Peyer's patch (tissue), 4 donors: ENCODE measurements at regions not wholly inside any gene's neighbourhood (a gene's known extent, or its start where the extent isn't known, plus 50 kb on each side); places are given as distances from the start of the nearest gene placed in this dataset.

ENCODE experiments used
- DNase-seq, 3 donors: peaks; one replicate each; pipeline ENCODE4 v3.0.0-alpha.2; 2017 to 2019
- H3K27ac ChIP-seq, 4 donors: fragments of 200-600 bp; sonication (generic); one replicate each; pipeline ENCODE4 v1.5.1; 2016 to 2019
- H3K27me3 ChIP-seq, 2 donors: fragments of 200-600 bp; sonication (generic); one replicate each; pipeline ENCODE4 v1.5.1; 2019
- H3K36me3 ChIP-seq, 3 donors: fragments of 200-600 bp; sonication (generic); one replicate each; pipeline ENCODE4 v1.5.1; 2016 to 2019
- H3K4me1 ChIP-seq, 4 donors: fragments of 200-600 bp; sonication (generic); one replicate each; pipeline ENCODE4 v1.5.1; 2016 to 2019
- H3K4me3 ChIP-seq, 4 donors: fragments of 200-600 bp; sonication (generic); 1 replicate in 3 of 4; 2 replicates in 1 of 4; pipeline ENCODE4 v1.5.1; 2016 to 2019; ENCODE audit warnings: mild to moderate bottlenecking in 1 of 4
- H3K9me3 ChIP-seq, 4 donors: fragments of 200-600 bp; sonication (generic); one replicate each; pipeline ENCODE4 v1.5.1; 2016 to 2019; ENCODE audit warnings: mild to moderate bottlenecking in 1 of 4
- CTCF ChIP-seq, 6 experiments: fragments of 450-650 bp in 4 of 6; fragments of 200-600 bp in 2 of 6; sonication (generic) in 1 of 6; IDR thresholded peaks; one replicate each; pipeline ENCODE4 v1.5.1; 2017 to 2019; ENCODE audit warnings: antibody characterized with exemption in 6 of 6, mild to moderate bottlenecking in 3 of 6, moderate library complexity in 1 of 6
- POLR2A ChIP-seq, 2 donors: fragments of 450-650 bp; IDR thresholded peaks; one replicate each; pipeline ENCODE4 v1.5.1; 2017; ENCODE audit warnings: antibody characterized with exemption in 2 of 2, mild to moderate bottlenecking in 2 of 2, moderate library complexity in 2 of 2

DNA sequence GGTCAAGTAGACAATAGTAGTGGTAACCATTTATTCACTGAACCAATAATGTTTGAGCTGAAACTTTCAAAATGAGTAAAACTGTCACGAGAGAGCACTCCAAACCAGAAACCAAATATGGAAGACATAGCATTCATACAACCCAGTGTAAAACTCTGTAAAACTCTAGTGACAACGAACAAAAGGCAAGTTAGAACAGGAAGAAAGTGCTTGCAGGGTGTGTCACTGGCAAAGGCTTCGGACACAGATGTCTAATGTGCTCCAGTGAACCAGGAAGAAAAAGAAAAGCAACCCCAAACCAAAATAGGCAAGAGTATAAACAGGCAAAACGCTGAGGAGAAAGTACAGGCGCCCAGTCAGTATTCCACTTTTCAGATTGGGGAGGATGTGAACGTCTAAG is 79.3 kb upstream of the FZD10 start:
- TF ChIP-seq CTCF (IDR thresholded peaks at IDR 0.05) (no peak), POLR2A (IDR thresholded peaks at IDR 0.05) (no peak)
- H3K4me3 ChIP-seq = no peak overlapping the region

GRCh38 chr12:130083734-130084133 is 78.5 kb upstream of the FZD10 start:
- no peak for DNase-seq
- TF ChIP-seq CTCF (IDR thresholded peaks at IDR 0.05) (no peak), POLR2A (IDR thresholded peaks at IDR 0.05) (no peak)
- Histone ChIP-seq H3K4me1 (no peaks in the 10 kb centered on the region), H3K4me3 (no peak overlapping the region), H3K36me3 (no peaks in the 10 kb centered on the region), H3K27me3 (no peaks in the 10 kb centered on the region), H3K27ac (no peak overlapping the region), H3K9me3 (no peaks in the 10 kb centered on the region)

More for the DNA sequence above, 79.3 kb upstream of the FZD10 start:
- Histone ChIP-seq H3K27ac (no peak overlapping the region), H3K9me3 (no peaks in the 10 kb centered on the region), H3K36me3 (no peaks in the 10 kb centered on the region), H3K27me3 (no peaks in the 10 kb centered on the region), H3K4me1 (no peaks in the 10 kb centered on the region)
- DNase-seq = no peak

GRCh38 chr12:130084359-130084758 is 77.9 kb upstream of the FZD10 start:
- Histone ChIP-seq H3K36me3 (no peaks in the 10 kb centered on the region), H3K9me3 (no peaks in the 10 kb centered on the region), H3K4me3 (no peak overlapping the region), H3K4me1 (no peaks in the 10 kb centered on the region), H3K27me3 (no peaks in the 10 kb centered on the region), H3K27ac (no peak overlapping the region)
- TF ChIP-seq POLR2A (IDR thresholded peaks at IDR 0.05) (no peak), CTCF (IDR thresholded peaks at IDR 0.05) (no peak)
- DNase-seq = no peak

DNA sequence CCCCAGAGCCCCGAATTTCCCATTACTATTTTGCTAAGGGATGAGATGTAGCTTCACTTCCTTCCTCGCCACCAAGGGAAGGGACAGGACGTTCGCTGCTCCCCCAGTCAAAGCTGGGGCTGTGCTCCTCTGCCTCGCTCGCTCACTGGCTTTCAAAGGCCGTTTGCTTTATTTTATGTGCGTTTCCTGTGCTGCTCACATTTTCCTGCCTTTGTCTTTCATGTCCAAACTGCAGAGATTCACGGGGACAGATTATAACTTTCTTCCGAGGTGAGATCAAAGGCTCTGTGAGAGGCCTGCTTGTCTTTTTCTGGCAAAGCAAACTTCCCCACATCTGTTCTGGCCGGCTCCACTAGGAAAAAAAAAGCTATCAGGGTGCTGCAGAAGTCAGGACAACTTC is 76.0 kb upstream of the FZD10 start:
- Histone ChIP-seq H3K4me1 (no peaks in the 10 kb centered on the region), H3K36me3 (no peaks in the 10 kb centered on the region), H3K9me3 (no peaks in the 10 kb centered on the region), H3K27ac (no peak overlapping the region), H3K4me3 (no peak overlapping the region), H3K27me3 (no peaks in the 10 kb centered on the region)
- TF ChIP-seq CTCF (IDR thresholded peaks at IDR 0.05) = no peak
- TF ChIP-seq POLR2A (IDR thresholded peaks at IDR 0.05) = no peak
- DNase-seq = no peak

- Histone ChIP-seq H3K4me1 (no peaks in the 10 kb centered on the region), H3K27ac (no peak overlapping the region), H3K27me3 (no peaks in the 10 kb centered on the region), H3K36me3 (no peaks in the 10 kb centered on the region), H3K9me3 (no peaks in the 10 kb centered on the region), H3K4me3 (no peak overlapping the region)
- no peak for DNase-seq
- TF ChIP-seq CTCF (IDR thresholded peaks at IDR 0.05) = no peak
Measured at GRCh38 chr12:130086797-130087196, 75.5 kb upstream of the FZD10 start.

DNA sequence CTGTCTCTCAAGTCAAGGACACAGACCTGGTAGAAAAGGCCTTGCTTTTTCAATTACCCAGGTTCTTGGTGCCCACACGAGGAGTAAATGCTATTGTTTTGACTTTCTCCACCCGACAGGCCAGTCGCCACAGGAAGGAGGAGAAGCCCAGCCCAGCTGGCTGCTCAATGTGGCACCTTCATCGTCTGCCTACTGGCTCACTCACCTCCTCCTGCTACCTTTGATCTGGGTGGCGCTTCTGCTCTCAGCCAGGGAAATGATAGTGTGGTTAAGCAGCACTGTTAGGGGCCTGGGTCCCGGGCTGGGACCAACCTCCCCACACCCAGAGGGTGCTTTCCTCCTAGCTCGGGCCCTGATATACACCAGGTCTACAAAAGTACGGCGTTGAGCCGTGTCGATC is 75.0 kb upstream of the FZD10 start:
- TF ChIP-seq POLR2A (IDR thresholded peaks at IDR 0.05) = no peak
- TF ChIP-seq CTCF (IDR thresholded peaks at IDR 0.05) = no peak
- H3K27me3 ChIP-seq = no peaks in the 10 kb centered on the region

More for the DNA sequence above, 75.0 kb upstream of the FZD10 start:
- Histone ChIP-seq H3K36me3 (no peaks in the 10 kb centered on the region), H3K4me1 (no peaks in the 10 kb centered on the region), H3K4me3 (no peak overlapping the region), H3K27ac (no peak overlapping the region), H3K9me3 (no peaks in the 10 kb centered on the region)
- no peak for DNase-seq
